Keratinocyte (primary cell): ENCODE measurements at regions not wholly inside any gene's neighbourhood (a gene's known extent, or its start where the extent isn't known, plus 50 kb on each side); places are given as distances from the start of the nearest gene placed in this dataset.

Source experiments
- DNase-seq: peaks from one replicate; pipeline ENCODE4 v3.0.0-alpha.2; 2011; ENCODE audit warnings: low read depth, missing footprints, low spot score
- FAIRE-seq: peaks from 2 replicates; lab custom pipeline; 2011; peaks lifted over from hg19 to GRCh38; lab: Jason Lieb, UNC
- H2AFZ ChIP-seq: 2 replicates; pipeline ENCODE4 v1.6.0; 2012; ENCODE audit warnings: low read length, control low read depth, inconsistent platforms; ENCODE audit not compliant: control insufficient read depth
- H3K27ac ChIP-seq: 2 replicates; pipeline ENCODE4 v1.5.1; 2011; ENCODE audit warnings: low read length; ENCODE audit not compliant: control insufficient read depth, insufficient read depth
- H3K27me3 ChIP-seq: 3 replicates; pipeline ENCODE4 v1.6.0; 2011; ENCODE audit warnings: low read length; ENCODE audit not compliant: control insufficient read depth, insufficient read depth; ENCODE audit errors: extremely low read depth
- H3K36me3 ChIP-seq, 2 experiments: 2 replicates in 1 of 2; 3 replicates in 1 of 2; pipeline ENCODE4 v1.5.1; 2011; ENCODE audit warnings: low read length in 2 of 2, mild to moderate bottlenecking in 1 of 2; ENCODE audit not compliant: control insufficient read depth in 2 of 2, insufficient read depth in 2 of 2; ENCODE audit errors: extremely low read depth in 1 of 2
- H3K4me1 ChIP-seq: 3 replicates; pipeline ENCODE4 v1.5.1; 2011; ENCODE audit warnings: low read length; ENCODE audit not compliant: control insufficient read depth, insufficient read depth; ENCODE audit errors: extremely low read depth
- H3K4me2 ChIP-seq: 3 replicates; pipeline ENCODE4 v1.6.0; 2011; ENCODE audit warnings: low read depth, low read length; ENCODE audit not compliant: control insufficient read depth, insufficient read depth; ENCODE audit errors: extremely low read depth
- H3K4me3 ChIP-seq, 3 experiments: fragments of 200-600 bp in 1 of 3; sonication (generic) in 1 of 3; 2 replicates in 2 of 3; 3 replicates in 1 of 3; pipeline ENCODE4 v1.5.1; 2011 to 2016; ENCODE audit warnings: low read length in 3 of 3, mild to moderate bottlenecking in 3 of 3, control low read depth in 2 of 3, inconsistent platforms in 1 of 3, low read depth in 1 of 3, mixed read lengths in 1 of 3, mixed run types in 1 of 3, moderate library complexity in 1 of 3; ENCODE audit not compliant: control insufficient read depth in 2 of 3, insufficient read depth in 2 of 3; ENCODE audit errors: extremely low read depth in 1 of 3
- H3K79me2 ChIP-seq: 2 replicates; pipeline ENCODE4 v1.6.0; 2012; ENCODE audit warnings: low read length; ENCODE audit not compliant: control insufficient read depth, insufficient read depth
- H3K9ac ChIP-seq: 3 replicates; pipeline ENCODE4 v1.6.0; 2011; ENCODE audit warnings: low read length; ENCODE audit not compliant: control insufficient read depth, insufficient read depth; ENCODE audit errors: extremely low read depth
- H3K9me1 ChIP-seq: 3 replicates; pipeline ENCODE4 v1.6.0; 2011; ENCODE audit warnings: low read length; ENCODE audit not compliant: control insufficient read depth, insufficient read depth; ENCODE audit errors: extremely low read depth
- H3K9me3 ChIP-seq: 2 replicates; pipeline ENCODE4 v1.5.1; 2012; ENCODE audit warnings: low read depth, low read length; ENCODE audit not compliant: control insufficient read depth
- H4K20me1 ChIP-seq: 3 replicates; pipeline ENCODE4 v1.6.0; 2011; ENCODE audit warnings: low read length; ENCODE audit not compliant: control insufficient read depth, insufficient read depth; ENCODE audit errors: extremely low read depth
- EZH2 ChIP-seq: IDR thresholded peaks from one replicate; pipeline ENCODE4 v1.6.1; 2012; ENCODE audit warnings: inconsistent platforms, mild to moderate bottlenecking, low read length, moderate library complexity
- dilution Hi-C: fragments of 300-500 bp; cut with MboI; formaldehyde crosslinking; loops from one replicate; pipeline ENCODE4 v1.7.0; 2020; ENCODE audit warnings: low sequenced_read_pairs; ENCODE audit not compliant: extremely low pct_ligation_motif_present
- TF ChIP-seq, protein P1 (sequence below), 3 experiments: IDR thresholded peaks in 1 of 3; conservative IDR thresholded peaks in 1 of 3; optimal IDR thresholded peaks in 1 of 3; 2 replicates in 2 of 3; 3 replicates in 1 of 3; pipeline versions ENCODE3 to v1.5.1; 2011; ENCODE audit warnings: low read length in 3 of 3, mild to moderate bottlenecking in 3 of 3, moderate library complexity in 2 of 3, control low read depth in 1 of 3, inconsistent platforms in 1 of 3; ENCODE audit not compliant: insufficient read depth in 2 of 3; ENCODE audit errors: extremely low read depth in 1 of 3

GRCh38 chr6:147699637-147700036 lies 191.1 kb downstream of the SAMD5 start:
- no peak overlapping the region for H2AFZ ChIP-seq
- H3K9me3 ChIP-seq = no peaks in the 10 kb centered on the region
- TF ChIP-seq, protein P1, sequence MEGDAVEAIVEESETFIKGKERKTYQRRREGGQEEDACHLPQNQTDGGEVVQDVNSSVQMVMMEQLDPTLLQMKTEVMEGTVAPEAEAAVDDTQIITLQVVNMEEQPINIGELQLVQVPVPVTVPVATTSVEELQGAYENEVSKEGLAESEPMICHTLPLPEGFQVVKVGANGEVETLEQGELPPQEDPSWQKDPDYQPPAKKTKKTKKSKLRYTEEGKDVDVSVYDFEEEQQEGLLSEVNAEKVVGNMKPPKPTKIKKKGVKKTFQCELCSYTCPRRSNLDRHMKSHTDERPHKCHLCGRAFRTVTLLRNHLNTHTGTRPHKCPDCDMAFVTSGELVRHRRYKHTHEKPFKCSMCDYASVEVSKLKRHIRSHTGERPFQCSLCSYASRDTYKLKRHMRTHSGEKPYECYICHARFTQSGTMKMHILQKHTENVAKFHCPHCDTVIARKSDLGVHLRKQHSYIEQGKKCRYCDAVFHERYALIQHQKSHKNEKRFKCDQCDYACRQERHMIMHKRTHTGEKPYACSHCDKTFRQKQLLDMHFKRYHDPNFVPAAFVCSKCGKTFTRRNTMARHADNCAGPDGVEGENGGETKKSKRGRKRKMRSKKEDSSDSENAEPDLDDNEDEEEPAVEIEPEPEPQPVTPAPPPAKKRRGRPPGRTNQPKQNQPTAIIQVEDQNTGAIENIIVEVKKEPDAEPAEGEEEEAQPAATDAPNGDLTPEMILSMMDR (optimal IDR thresholded peaks at IDR 0.05 in 1 of 3, IDR thresholded peaks at IDR 0.05 in 1 of 3, conservative IDR thresholded peaks at IDR 0.05 in 1 of 3; ENCODE audit: extremely low read depth in 1 of 3, insufficient read depth in 2 of 3, low read length in 3 of 3) = no peak
- no peak for TF ChIP-seq EZH2
- H3K4me1 ChIP-seq = peaks cover 3% of the 10 kb centered on the region
- H3K27me3 ChIP-seq = no peaks in the 10 kb centered on the region
- dilution Hi-C loops = no loop called here
- no peaks in the 10 kb centered on the region for H4K20me1 ChIP-seq
- peak; percentile 78 for FAIRE-seq
- no peak overlapping the region for H3K27ac ChIP-seq
- no peak overlapping the region for H3K9ac ChIP-seq
- no peaks in the 10 kb centered on the region for H3K36me3 ChIP-seq
- no peak overlapping the region for H3K4me2 ChIP-seq
- H3K9me1 ChIP-seq = no peaks in the 10 kb centered on the region
- H3K4me3 ChIP-seq = no peak overlapping the region
- no peak for DNase-seq
- H3K79me2 ChIP-seq = no peaks in the 10 kb centered on the region

GRCh38 chr6:147700436-147701209 lies 192.1 kb downstream of the SAMD5 start:
- Histone ChIP-seq H3K27ac (no peak overlapping the region), H3K9ac (no peak overlapping the region), H3K4me2 (no peak overlapping the region), H2AFZ (no peak overlapping the region), H3K79me2 (no peaks in the 10 kb centered on the region), H3K9me1 (no peaks in the 10 kb centered on the region), H3K4me3 (no peak overlapping the region), H3K36me3 (no peaks in the 10 kb centered on the region), H3K4me1 (peaks cover 3% of the 10 kb centered on the region), H3K9me3 (no peaks in the 10 kb centered on the region), H4K20me1 (no peaks in the 10 kb centered on the region), H3K27me3 (no peaks in the 10 kb centered on the region)
- FAIRE-seq (no peak), DNase-seq (no peak)
- TF ChIP-seq, protein P1 (optimal IDR thresholded peaks at IDR 0.05 in 1 of 3, IDR thresholded peaks at IDR 0.05 in 1 of 3, conservative IDR thresholded peaks at IDR 0.05 in 1 of 3; ENCODE audit: extremely low read depth in 1 of 3, insufficient read depth in 2 of 3, low read length in 3 of 3) = no peak
- TF ChIP-seq EZH2 = no peak
- dilution Hi-C loops = no loop called here
